Smooth muscle cell (in vitro differentiated cells): ENCODE measurements at regions not wholly inside any gene's neighbourhood (a gene's known extent, or its start where the extent isn't known, plus 50 kb on each side); places are given as distances from the start of the nearest gene placed in this dataset.

ENCODE experiments used
- DNase-seq: peaks from one replicate; lab custom pipeline; 2025; ENCODE audit not compliant: unreplicated experiment; lab: John Stamatoyannopoulos, UW
- H2AFZ ChIP-seq: fragments of 200-600 bp; sonication (generic); 2 replicates; pipeline ENCODE4 v1.6.0; 2016; ENCODE audit warnings: antibody characterized with exemption, low read depth, mild to moderate bottlenecking
- H3F3A ChIP-seq: fragments of 200-600 bp; sonication (generic); 2 replicates; pipeline ENCODE4 v1.6.0; 2017; ENCODE audit warnings: antibody characterized with exemption, low read depth
- H3K27ac ChIP-seq: fragments of 200-600 bp; sonication (generic); 2 replicates; pipeline ENCODE4 v1.5.1; 2016; ENCODE audit warnings: low read depth, mild to moderate bottlenecking
- H3K27me3 ChIP-seq: fragments of 200-600 bp; sonication (generic); 2 replicates; pipeline ENCODE4 v1.6.1; 2016; ENCODE audit warnings: low read depth, mild to moderate bottlenecking
- H3K36me3 ChIP-seq: fragments of 200-600 bp; sonication (generic); 2 replicates; pipeline ENCODE4 v1.5.1; 2016; ENCODE audit warnings: low read depth
- H3K4me1 ChIP-seq: fragments of 200-600 bp; sonication (generic); 2 replicates; pipeline ENCODE4 v1.5.1; 2016; ENCODE audit warnings: low read depth
- H3K4me2 ChIP-seq: fragments of 200-600 bp; sonication (generic); 2 replicates; pipeline ENCODE4 v1.6.0; 2016; ENCODE audit warnings: mild to moderate bottlenecking
- H3K4me3 ChIP-seq: fragments of 200-600 bp; sonication (generic); 2 replicates; pipeline ENCODE4 v1.5.1; 2016; ENCODE audit warnings: mild to moderate bottlenecking
- H3K79me2 ChIP-seq: fragments of 200-600 bp; sonication (generic); 2 replicates; pipeline ENCODE4 v1.6.0; 2016; ENCODE audit warnings: low read depth, mild to moderate bottlenecking
- H3K9ac ChIP-seq: fragments of 200-600 bp; sonication (generic); 2 replicates; pipeline ENCODE4 v1.6.0; 2016; ENCODE audit warnings: low read depth
- H3K9me3 ChIP-seq: fragments of 200-600 bp; sonication (generic); replicated peaks from 2 replicates; pipeline ENCODE4 v1.5.1; 2016; ENCODE audit warnings: low read depth
- H4K20me1 ChIP-seq: fragments of 200-600 bp; sonication (generic); 2 replicates; pipeline ENCODE4 v1.6.0; 2016; ENCODE audit warnings: low read depth
- WGBS: methylation state at CpG from one replicate; pipeline ENCODE4 v1.1.7; 2016; ENCODE audit warnings: low lambda C conversion rate; 5-methylcytosine and 5-hydroxymethylcytosine counted together
- TF ChIP-seq, protein P1 (sequence below): fragments of 200-600 bp; sonication (generic); IDR thresholded peaks from 2 replicates; pipeline ENCODE4 v1.5.1; 2017; ENCODE audit warnings: borderline replicate concordance, mild to moderate bottlenecking, antibody characterized with exemption; ENCODE audit not compliant: insufficient read depth, poor library complexity, severe bottlenecking

GRCh38 chr16:72467157-72467759 is 295.3 kb upstream of the PMFBP1 start:
- no peaks in the 10 kb centered on the region for H3K27me3 ChIP-seq
- DNase-seq: no peak
- H3K4me2 ChIP-seq: no peak overlapping the region
- H3K9ac ChIP-seq: no peak overlapping the region
- 52% methylated on average over 3 of the region's 3 CpGs for WGBS
- no peaks in the 10 kb centered on the region for H3F3A ChIP-seq
- H3K27ac ChIP-seq: no peak overlapping the region
- H4K20me1 ChIP-seq: no peaks in the 10 kb centered on the region
- no peaks in the 10 kb centered on the region for H3K9me3 ChIP-seq
- H3K4me3 ChIP-seq: no peak overlapping the region
- H3K4me1 ChIP-seq: no peaks in the 10 kb centered on the region
- H2AFZ ChIP-seq: no peak overlapping the region
- H3K79me2 ChIP-seq: no peaks in the 10 kb centered on the region
- no peaks in the 10 kb centered on the region for H3K36me3 ChIP-seq
- TF ChIP-seq, protein P1, sequence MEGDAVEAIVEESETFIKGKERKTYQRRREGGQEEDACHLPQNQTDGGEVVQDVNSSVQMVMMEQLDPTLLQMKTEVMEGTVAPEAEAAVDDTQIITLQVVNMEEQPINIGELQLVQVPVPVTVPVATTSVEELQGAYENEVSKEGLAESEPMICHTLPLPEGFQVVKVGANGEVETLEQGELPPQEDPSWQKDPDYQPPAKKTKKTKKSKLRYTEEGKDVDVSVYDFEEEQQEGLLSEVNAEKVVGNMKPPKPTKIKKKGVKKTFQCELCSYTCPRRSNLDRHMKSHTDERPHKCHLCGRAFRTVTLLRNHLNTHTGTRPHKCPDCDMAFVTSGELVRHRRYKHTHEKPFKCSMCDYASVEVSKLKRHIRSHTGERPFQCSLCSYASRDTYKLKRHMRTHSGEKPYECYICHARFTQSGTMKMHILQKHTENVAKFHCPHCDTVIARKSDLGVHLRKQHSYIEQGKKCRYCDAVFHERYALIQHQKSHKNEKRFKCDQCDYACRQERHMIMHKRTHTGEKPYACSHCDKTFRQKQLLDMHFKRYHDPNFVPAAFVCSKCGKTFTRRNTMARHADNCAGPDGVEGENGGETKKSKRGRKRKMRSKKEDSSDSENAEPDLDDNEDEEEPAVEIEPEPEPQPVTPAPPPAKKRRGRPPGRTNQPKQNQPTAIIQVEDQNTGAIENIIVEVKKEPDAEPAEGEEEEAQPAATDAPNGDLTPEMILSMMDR: peak; percentile 61

DNA sequence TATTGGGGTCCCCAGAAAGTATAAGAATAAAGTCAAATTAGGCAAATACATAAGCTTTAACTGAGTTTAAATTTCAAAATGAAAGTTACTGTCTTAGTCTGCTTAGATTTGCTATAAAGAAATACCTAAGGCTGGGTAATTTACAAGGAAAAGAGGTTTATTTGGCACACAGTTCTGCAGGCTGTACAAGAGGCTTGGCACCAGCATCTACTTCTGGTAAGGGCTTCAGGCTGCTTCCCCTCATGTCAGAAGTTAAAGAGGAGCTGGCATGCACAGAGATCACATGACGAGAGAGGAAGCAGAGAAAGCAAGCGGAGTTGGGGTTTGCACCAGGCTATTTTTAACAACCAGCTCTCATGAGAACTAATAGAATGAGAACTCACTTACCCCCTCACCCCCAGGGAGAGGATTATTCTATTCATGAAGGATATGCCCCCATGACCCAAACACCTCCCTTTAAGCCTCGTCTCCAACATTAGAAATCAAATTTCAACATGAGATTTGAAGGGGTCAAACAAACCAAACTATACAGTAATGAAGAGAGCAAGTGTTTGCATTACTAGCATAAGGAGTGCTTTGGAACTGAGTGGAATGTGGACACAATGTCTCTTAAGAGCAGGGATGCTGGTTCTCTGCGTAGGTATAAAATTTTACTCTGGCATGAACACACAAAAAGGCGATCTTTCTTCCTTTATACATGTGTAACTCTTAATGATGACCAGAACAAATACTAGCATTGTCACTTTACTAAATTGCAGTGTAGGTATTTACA is 292.8 kb upstream of the PMFBP1 start:
- Histone ChIP-seq H3K4me1 (no peaks in the 10 kb centered on the region), H3K27me3 (no peaks in the 10 kb centered on the region), H3K79me2 (no peaks in the 10 kb centered on the region), H2AFZ (no peak overlapping the region), H3K9ac (no peak overlapping the region), H4K20me1 (no peaks in the 10 kb centered on the region), H3K4me3 (no peak overlapping the region), H3K9me3 (no peaks in the 10 kb centered on the region), H3K27ac (no peak overlapping the region), H3K4me2 (no peak overlapping the region), H3F3A (no peaks in the 10 kb centered on the region), H3K36me3 (no peaks in the 10 kb centered on the region)
- TF ChIP-seq, protein P1: no peak
- DNase-seq: no peak
- WGBS: 98% methylated on average over 5 of the region's 5 CpGs

DNA sequence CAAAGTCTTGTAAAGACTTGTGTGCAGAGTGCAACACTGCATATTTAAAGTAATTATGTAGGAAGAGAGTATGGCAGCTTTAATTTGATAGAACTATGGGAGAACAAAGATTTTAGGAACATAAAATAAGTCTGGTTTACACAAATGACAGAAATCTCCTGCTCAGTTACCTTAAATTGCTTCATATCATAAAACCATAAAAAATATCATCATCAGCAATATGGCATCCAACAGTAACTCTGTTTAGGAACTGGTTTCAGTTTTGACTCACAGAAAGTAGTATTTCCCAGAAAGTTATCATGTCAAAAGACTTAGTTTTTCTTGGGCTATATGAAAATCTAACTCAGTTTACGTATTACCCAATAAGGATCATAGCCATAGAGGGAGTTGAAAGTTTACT is 292.1 kb upstream of the PMFBP1 start:
- Histone ChIP-seq H4K20me1 (no peaks in the 10 kb centered on the region), H2AFZ (no peak overlapping the region), H3K36me3 (no peaks in the 10 kb centered on the region), H3K27ac (no peak overlapping the region), H3K9me3 (no peaks in the 10 kb centered on the region), H3K27me3 (no peaks in the 10 kb centered on the region), H3K4me2 (no peak overlapping the region), H3K79me2 (no peaks in the 10 kb centered on the region), H3F3A (no peaks in the 10 kb centered on the region), H3K4me1 (no peaks in the 10 kb centered on the region), H3K9ac (no peak overlapping the region), H3K4me3 (no peak overlapping the region)
- TF ChIP-seq, protein P1: no peak
- WGBS: 98% methylated on average over 1 of the region's 1 CpG
- DNase-seq: no peak
